GM21619 (cell line): ENCODE measurements at regions not wholly inside any gene's neighbourhood (a gene's known extent, or its start where the extent isn't known, plus 50 kb on each side); places are given as distances from the start of the nearest gene placed in this dataset.

Source experiments
- ATAC-seq: cut with Tn5 transposase; IDR thresholded peaks from one replicate; pipeline ENCODE4 v1.9.1; 2021; ENCODE audit not compliant: unreplicated experiment

DNA sequence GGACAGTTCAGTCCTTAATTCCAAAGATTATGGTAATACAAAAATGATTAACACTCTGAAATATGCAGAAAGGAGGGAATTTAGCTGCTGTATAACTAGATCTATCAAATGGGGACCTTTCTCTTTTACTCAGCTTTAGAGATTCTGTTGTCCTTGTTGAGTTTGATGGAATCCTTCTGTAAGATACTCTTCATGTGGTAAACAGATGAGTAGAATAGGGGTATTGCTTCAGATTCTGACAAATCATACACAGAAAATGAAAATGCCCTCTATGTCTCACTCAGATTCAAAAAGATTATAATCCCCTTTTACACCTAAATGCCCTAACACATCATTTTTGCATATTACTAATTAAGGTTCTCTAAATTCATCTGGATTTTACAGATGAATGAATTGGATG is 50.7 kb downstream of the ARHGAP35 start:
- ATAC-seq, result no peak

DNA sequence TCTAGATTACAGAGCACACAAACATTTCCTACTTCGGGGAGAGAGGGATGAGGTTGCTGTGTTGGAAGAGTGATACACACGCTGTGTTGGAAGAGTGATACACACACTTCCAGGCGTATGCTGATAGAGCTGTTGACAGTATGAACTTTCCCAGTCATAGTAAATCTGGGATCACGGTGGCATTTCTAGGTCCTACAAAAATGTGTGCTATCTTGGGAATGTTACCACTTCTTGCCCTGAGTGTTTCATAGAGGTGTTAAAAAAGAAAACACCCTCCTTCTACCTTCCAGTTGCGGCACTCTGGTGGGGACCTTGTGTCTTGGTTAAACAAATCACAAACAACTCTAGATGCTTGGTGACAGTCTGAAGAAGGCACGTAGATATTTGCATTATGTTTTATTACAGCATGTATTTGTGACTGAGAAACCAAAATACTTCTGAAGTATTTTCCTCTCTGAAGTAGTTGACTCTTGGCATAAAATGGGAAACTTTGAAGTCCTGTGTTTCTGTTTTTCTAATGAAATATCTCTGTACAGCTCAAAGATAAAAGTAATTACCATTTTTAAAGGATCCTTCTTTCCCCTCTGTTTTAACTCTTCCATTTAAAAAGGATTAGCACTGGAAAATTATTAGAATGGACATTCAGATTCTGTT is 52.5 kb downstream of the ARHGAP35 start:
- no peak for ATAC-seq

GRCh38 chr19:46913852-46914430 is 53.1 kb downstream of the ARHGAP35 start:
- no peak for ATAC-seq

GRCh38 chr19:46915386-46915785 is 54.6 kb downstream of the ARHGAP35 start:
- no peak for ATAC-seq

DNA sequence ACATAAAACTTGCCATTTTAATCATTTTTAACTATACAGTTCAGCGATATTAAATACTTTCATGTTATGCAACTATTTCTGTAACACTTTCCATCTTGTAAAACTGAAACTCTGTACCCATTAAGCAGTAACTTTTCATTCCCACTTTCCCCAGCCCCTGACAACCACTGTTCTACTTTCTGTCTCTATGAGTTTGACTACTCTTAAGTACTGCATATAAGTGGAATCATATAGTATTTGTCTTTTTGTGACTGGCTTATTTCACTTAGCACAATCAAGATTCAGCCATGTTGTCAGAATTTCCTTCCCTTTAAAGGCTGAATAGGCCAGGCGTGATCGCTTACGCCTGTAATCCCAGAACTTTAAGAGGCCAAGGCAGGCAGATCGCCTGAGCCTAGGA is 56.2 kb downstream of the ARHGAP35 start:
- no peak for ATAC-seq

GRCh38 chr19:46919324-46919723 is 58.5 kb downstream of the ARHGAP35 start:
- no peak for ATAC-seq

DNA sequence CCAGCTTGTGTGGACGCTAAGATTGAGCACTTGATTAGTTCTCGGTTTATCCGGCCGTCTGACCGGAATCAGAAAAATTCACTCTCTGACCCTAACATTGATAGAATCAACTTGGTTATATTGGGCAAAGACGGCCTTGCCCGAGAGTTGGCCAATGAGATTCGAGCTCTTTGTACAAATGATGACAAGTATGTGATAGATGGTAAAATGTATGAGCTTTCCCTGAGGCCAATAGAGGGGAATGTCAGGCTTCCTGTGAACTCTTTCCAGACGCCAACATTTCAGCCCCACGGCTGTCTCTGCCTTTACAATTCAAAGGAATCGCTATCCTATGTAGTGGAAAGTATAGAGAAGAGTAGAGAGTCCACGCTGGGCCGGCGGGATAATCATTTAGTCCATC is 59.6 kb downstream of the ARHGAP35 start:
- ATAC-seq, result no peak

DNA sequence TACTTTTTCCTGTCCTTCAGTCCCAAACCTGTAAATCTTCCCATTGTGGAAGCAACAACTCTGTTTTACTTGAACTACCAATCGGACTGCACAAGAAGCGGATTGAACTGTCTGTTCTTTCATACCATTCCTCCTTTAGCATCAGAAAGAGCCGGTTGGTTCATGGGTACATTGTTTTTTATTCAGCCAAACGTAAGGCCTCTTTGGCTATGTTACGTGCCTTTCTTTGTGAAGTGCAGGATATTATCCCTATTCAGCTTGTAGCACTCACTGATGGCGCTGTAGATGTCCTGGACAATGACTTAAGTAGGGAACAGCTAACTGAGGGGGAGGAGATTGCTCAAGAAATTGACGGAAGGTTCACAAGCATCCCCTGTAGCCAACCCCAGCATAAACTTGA is 60.3 kb downstream of the ARHGAP35 start:
- ATAC-seq, result no peak

GRCh38 chr19:46922465-46922864 is 61.7 kb downstream of the ARHGAP35 start:
- no peak for ATAC-seq

- ATAC-seq, result peak; percentile 57
Measured at GRCh38 chr19:46924874-46925547, 64.2 kb downstream of the ARHGAP35 start.

GRCh38 chr19:46925548-46925950 is 64.8 kb downstream of the ARHGAP35 start:
- ATAC-seq, result no peak

- no peak for ATAC-seq
Measured at GRCh38 chr19:46926170-46927071, 65.6 kb downstream of the ARHGAP35 start.

- ATAC-seq, result no peak
Measured at GRCh38 chr19:46927106-46927505, 66.3 kb downstream of the ARHGAP35 start.

DNA sequence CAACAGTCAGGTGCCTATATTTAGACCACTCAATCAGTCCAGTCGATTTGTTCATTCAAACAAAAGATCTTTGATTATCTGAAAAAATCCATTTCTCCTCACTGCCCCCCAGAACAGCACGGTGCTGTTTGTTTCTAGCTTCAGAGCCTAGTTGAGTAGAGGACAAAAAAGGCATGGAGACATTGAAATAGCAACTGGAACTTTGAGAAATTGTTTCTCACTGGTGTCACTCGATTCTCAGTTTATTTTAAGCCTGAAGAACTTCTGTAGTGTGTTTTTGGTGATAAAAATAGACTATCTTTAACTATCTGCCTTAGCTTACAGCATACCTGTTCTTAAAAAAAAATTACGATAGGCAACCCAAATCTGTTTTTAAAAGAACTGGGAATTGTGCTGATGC is 67.1 kb downstream of the ARHGAP35 start:
- ATAC-seq, result no peak

DNA sequence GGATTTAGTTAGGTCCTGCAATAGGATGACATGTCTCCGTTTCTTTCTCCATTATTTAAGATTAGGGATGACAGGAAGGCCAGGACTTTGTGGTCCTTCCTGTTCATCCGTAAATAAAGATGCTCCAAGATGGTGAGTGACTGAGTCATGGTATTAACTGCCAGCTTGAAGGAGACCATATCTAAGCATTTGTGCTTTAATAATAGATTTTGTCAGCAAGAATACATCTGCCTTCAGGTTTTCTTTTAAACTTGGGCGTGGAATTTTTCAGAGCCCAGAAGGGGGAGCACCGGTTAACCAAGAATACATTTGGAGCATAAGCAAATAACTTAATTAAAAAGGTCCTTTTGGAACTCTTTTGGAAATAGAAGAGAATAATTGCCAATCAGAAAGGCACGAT is 68.2 kb downstream of the ARHGAP35 start:
- no peak for ATAC-seq

GRCh38 chr19:46931202-46931601 is 70.4 kb downstream of the ARHGAP35 start:
- ATAC-seq, result no peak

DNA sequence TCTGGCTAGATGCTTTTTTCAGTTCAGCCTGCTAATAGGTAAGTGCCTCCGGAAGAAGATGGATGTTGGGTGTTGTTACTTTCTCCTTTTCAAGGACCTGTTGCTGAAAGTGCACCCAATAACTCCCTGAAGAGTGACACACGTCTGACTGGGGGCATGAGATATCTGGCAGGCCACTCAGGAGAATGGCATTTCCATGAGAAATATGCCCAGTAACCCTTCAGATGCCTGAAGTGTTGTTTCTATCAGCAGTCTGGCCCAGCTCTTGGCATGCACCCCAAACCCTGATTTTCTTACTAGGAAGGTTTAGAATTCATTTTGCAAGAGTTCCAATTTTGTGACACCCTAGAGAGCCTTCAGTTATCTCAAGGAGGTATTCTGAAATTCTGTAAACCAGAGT is 71.5 kb downstream of the ARHGAP35 start:
- ATAC-seq, result no peak

GRCh38 chr19:46935066-46935663 is 74.4 kb downstream of the ARHGAP35 start:
- no peak for ATAC-seq

- ATAC-seq, result no peak
Measured at GRCh38 chr19:46943150-46943946, 76.3 kb upstream of the NPAS1 start.

DNA sequence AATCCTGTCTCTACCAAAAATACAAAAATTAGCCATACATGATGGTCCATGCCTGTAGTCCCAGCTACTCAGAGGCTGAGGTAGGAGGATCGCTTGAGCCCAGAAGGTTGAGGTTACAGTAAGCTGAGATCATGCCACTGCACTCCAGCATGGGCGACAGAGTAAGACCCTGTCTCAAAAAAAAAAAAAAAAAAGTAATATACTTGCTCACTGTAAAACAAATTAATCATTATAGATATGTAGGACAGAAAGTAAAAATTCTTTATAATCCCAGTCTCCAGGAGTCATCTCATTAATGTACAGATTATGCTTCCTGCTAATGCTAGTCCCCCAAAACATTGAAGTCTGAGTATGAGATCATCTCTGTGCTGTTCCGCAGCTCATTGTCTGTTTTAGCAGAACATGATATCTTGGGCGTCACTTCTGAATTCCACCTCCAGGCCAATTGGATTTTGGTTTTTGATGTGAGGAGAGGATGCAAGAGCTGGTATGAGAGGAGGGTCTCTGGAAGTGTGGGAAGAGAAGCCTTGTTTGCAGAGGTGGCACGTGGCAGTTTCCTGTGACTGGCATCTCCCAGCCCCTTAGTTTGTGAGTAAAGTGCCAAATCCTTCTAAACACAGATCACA is 75.4 kb upstream of the NPAS1 start:
- ATAC-seq, result no peak
